ENCODE measurements at regions not wholly inside any gene's neighbourhood (a gene's known extent, or its start where the extent isn't known, plus 50 kb on each side); places are given as distances from the start of the nearest gene placed in this dataset.

GRCh38 chr6:37748118-37748517 is 50.4 kb upstream of the MDGA1 start:
- Histone ChIP-seq H3K27me3 (ENCODE audit: insufficient read depth, low read length) (no peaks in the 10 kb centered on the region), H2AK5ac (ENCODE audit: low read length) (no peak overlapping the region), H3K23ac (ENCODE audit: low read length) (no peak overlapping the region), H3K9me3 (ENCODE audit: insufficient read depth, low read depth, low read length) (no peaks in the 10 kb centered on the region), H3K79me2 (ENCODE audit: control insufficient read depth, insufficient read depth, low read length, poor library complexity) (no peaks in the 10 kb centered on the region), H2BK12ac (ENCODE audit: low read length) (no peak overlapping the region), H3K18ac (ENCODE audit: low read length) (no peak overlapping the region), H3K4me1 (ENCODE audit: control insufficient read depth in 1 of 2, insufficient read depth in 2 of 2, low read length in 2 of 2) (no peaks in the 10 kb centered on the region), H3K27ac (ENCODE audit: low read depth, low read length) (no peak overlapping the region), H2AFZ (ENCODE audit: insufficient read depth, low read length, poor library complexity) (no peak overlapping the region), H4K91ac (ENCODE audit: low read depth, low read length) (no peak overlapping the region), H3K4me2 (ENCODE audit: low read length) (no peak overlapping the region), H4K12ac (ENCODE audit: low read depth, low read length) (no peak overlapping the region), H3K4me3 (ENCODE audit: low read depth, low read length) (no peak overlapping the region), H3K14ac (ENCODE audit: low read length) (no peak overlapping the region), H4K8ac (ENCODE audit: low read depth, low read length) (no peak overlapping the region), H3K79me1 (ENCODE audit: low read length) (no peaks in the 10 kb centered on the region), H3K4ac (ENCODE audit: low read depth, low read length) (no peak overlapping the region), H2BK120ac (ENCODE audit: insufficient read depth, low read length, poor library complexity) (no peak overlapping the region), H2BK5ac (ENCODE audit: low read depth, low read length, poor library complexity) (no peak overlapping the region), H3K36me3 (ENCODE audit: control insufficient read depth in 1 of 2, insufficient read depth in 2 of 2, low read length in 2 of 2) (no peaks in the 10 kb centered on the region), H3K9ac (ENCODE audit: low read length) (no peak overlapping the region)
- DNase-seq, result no peak
- WGBS (ENCODE audit: extremely low coverage, insufficient coverage, insufficient read length), result no CpG with 5 or more reads among the region's 7 CpGs
